Activated naive CD4-positive, alpha-beta T cell treated with anti-CD3 and anti-CD28 coated beads, Interleukin-2, amount 50 U/mL, for 24 hours (primary cell): ENCODE measurements at regions not wholly inside any gene's neighbourhood (a gene's known extent, or its start where the extent isn't known, plus 50 kb on each side); places are given as distances from the start of the nearest gene placed in this dataset.

Experiments
- H3K27ac Mint-ChIP-seq: one replicate; pipeline ENCODE4 v1.8.0; 2021; ENCODE audit warnings: mild to moderate bottlenecking, mixed read lengths
- H3K27me3 Mint-ChIP-seq: one replicate; pipeline ENCODE4 v1.8.0; 2021; ENCODE audit warnings: mixed read lengths
- H3K36me3 Mint-ChIP-seq: one replicate; pipeline ENCODE4 v1.8.0; 2021; ENCODE audit warnings: mixed read lengths
- H3K4me1 Mint-ChIP-seq: one replicate; pipeline ENCODE4 v1.8.0; 2021; ENCODE audit warnings: mixed read lengths
- H3K4me3 Mint-ChIP-seq: one replicate; pipeline ENCODE4 v1.8.0; 2021; ENCODE audit warnings: mild to moderate bottlenecking, mixed read lengths
- H3K9me3 Mint-ChIP-seq: one replicate; pipeline ENCODE4 v1.8.0; 2021; ENCODE audit warnings: mixed read lengths

DNA sequence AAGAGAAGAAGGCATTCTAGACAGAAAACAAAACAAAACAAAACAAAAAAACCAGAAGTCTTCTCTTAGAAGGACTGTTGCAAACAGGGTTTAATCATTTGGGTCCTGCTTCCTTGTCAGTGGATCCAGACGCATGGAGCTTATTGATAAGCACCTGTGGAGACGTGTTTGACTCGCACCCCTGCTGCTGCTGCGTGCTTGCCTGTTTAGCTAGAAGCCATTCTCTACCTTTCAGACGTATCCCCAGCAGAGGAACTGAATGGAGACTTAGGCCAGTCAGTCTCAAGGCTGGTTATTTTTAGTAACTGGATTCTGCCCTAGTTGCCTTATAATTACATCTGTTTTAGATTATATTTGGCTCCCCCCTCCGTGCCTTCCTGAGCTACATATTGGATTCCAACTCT lies 186.1 kb upstream of the EEA1 start:
- Mint-ChIP-seq H3K27me3 (no peaks in the 10 kb centered on the region), H3K9me3 (no peaks in the 10 kb centered on the region), H3K4me1 (no peaks in the 10 kb centered on the region), H3K36me3 (no peaks in the 10 kb centered on the region), H3K4me3 (no peak overlapping the region), H3K27ac (no peak overlapping the region)

DNA sequence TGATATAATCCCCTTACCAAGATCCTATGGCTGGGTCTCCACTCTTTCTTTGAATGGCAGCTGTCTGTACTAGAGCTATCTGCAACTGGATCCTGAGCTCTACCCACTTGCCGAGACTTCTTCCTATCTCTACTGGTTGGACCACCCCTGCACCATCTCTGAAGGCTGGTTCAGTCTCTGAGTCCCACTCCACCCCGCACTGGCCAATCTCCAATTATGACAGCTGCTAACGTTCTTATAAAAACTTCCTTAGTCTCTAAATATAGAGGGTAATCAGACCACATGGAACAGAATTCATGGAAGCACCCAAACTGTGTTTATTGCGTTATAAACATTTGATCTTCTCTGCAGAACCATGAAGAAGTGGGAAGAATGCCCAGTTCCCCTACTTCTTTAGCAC lies 186.6 kb upstream of the EEA1 start:
- Mint-ChIP-seq H3K4me1 (no peaks in the 10 kb centered on the region), H3K9me3 (no peaks in the 10 kb centered on the region), H3K27ac (no peak overlapping the region), H3K36me3 (no peaks in the 10 kb centered on the region), H3K4me3 (no peak overlapping the region), H3K27me3 (no peaks in the 10 kb centered on the region)

DNA sequence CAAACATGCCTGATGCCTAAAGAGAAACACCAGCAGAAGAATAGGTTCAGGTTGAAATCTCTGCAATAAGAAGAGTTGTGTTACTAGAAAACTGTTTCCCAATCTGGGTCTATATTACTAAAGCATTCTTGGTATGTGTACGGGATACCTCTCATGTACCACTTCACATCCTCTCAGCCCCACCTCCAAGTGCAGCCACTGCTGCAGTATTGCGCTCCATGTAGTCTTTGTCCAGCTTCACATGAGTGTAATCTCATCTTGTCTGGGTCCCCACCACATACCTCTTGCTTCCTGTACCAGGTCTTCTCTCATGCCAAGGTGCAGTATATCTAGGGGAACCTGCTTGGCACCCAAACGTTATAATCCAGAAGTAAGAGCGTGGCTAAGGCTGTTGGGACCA lies 187.5 kb upstream of the EEA1 start:
- H3K4me3 Mint-ChIP-seq, result no peak overlapping the region
- H3K36me3 Mint-ChIP-seq, result no peaks in the 10 kb centered on the region
- no peak overlapping the region for H3K27ac Mint-ChIP-seq
- H3K27me3 Mint-ChIP-seq, result no peaks in the 10 kb centered on the region
- no peaks in the 10 kb centered on the region for H3K9me3 Mint-ChIP-seq
- H3K4me1 Mint-ChIP-seq, result no peaks in the 10 kb centered on the region

DNA sequence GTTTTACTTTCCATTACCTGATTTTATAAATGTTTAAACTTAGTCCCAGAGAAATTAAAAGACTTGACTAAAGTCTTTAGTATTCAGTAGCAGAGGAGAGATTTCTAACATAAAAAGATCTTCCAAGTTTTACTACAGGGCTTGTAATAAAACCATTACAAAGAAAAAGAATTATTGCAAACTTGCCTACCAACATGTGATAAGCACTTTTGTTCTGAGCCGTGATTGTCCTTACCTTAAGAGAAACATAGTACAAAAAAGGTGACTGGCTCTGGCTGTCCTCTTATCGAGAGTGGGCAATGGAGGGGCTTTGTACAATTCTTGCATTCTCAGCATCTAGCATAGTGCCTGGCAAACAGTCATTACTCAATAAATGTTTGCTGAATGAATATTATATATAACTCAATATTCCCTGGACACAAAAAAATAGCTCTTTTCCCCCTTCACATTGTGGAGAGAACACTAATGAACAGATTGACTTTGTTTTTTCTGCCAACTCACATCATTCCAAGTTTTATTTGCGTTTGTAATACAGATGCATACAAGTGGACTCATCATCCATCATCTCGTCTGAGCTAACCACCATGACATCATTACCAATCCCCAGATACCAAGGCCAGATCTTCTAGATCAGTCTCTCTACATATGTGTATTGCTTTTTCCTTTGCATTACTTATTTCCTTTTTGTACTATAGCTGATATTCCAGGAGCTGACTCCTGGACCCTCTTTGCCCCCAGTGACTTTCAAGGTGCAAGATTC lies 192.8 kb upstream of the EEA1 start:
- Mint-ChIP-seq H3K9me3 (no peaks in the 10 kb centered on the region), H3K27me3 (no peaks in the 10 kb centered on the region), H3K4me1 (no peaks in the 10 kb centered on the region), H3K27ac (no peak overlapping the region), H3K4me3 (no peak overlapping the region), H3K36me3 (no peaks in the 10 kb centered on the region)

DNA sequence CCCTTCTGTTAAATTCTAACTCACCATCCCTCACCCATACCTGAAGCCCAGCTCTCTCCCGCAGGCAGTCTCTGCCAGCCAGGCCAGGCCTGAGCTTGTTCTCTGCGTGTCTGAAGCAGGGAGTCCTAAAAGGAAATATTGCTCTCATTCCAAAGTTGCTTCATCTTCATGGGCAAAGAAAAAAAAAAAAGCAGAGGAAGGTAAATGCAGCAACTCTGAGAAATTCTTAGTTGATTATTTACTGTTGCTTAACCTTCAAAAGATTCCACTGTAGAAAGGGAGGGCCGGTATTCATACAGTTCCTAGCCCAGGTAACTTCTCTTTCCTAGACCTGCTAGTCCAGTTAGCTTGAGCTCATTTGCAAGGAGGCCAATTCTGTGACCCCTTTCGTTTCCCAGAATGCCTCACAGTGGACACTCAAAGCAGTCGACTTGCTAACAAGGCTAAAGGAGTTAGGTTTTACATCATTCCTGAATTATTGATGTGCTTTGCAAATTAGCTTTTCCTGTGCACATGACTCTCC lies 193.5 kb upstream of the EEA1 start:
- Mint-ChIP-seq H3K27me3 (no peaks in the 10 kb centered on the region), H3K4me3 (no peak overlapping the region), H3K36me3 (no peaks in the 10 kb centered on the region), H3K9me3 (no peaks in the 10 kb centered on the region), H3K4me1 (no peaks in the 10 kb centered on the region), H3K27ac (no peak overlapping the region)

DNA sequence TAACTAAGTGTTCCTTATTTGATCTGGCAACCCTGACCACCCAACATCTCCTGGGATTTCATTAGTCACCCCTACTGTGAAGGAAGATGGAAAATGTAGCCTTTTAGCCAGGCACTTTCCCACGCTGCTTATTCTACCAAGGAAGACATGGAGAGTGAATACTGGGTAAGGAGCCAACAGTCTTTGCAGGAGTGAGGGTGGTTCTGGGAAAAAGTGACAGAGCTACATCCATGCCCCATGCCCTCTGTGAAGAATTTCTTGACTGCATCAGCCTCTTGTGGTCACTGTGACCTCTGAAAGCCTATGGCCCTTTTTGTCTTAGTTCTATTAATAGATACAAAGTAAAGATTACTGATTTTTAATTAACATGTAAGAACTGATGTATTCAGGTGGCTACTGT lies 196.0 kb upstream of the EEA1 start:
- no peak overlapping the region for H3K4me3 Mint-ChIP-seq
- no peaks in the 10 kb centered on the region for H3K4me1 Mint-ChIP-seq
- H3K27ac Mint-ChIP-seq, result no peak overlapping the region
- H3K9me3 Mint-ChIP-seq, result no peaks in the 10 kb centered on the region
- no peaks in the 10 kb centered on the region for H3K27me3 Mint-ChIP-seq
- no peaks in the 10 kb centered on the region for H3K36me3 Mint-ChIP-seq

DNA sequence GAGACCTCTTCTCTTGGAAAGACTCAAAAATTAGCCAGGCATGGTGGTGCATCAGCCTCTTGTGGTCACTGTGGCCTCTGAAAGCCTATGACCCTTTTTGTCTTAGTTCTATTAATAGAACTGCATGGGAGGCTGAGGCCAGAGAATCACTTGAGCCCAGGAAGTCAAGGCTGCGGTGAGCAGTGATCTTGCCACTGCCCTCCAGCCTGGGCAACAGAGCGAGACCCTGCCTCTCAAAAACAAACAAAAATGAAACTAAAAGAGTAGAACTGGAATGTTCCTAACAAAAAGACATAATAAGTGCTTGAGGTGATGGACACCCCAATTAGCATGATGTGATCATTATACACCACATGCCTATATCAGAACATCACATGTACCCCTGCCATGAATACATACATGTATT lies 197.0 kb upstream of the EEA1 start:
- H3K4me3 Mint-ChIP-seq, result no peak overlapping the region
- no peak overlapping the region for H3K27ac Mint-ChIP-seq
- H3K36me3 Mint-ChIP-seq, result no peaks in the 10 kb centered on the region
- H3K9me3 Mint-ChIP-seq, result no peaks in the 10 kb centered on the region
- no peaks in the 10 kb centered on the region for H3K4me1 Mint-ChIP-seq
- H3K27me3 Mint-ChIP-seq, result peaks cover 1% of the 10 kb centered on the region

DNA sequence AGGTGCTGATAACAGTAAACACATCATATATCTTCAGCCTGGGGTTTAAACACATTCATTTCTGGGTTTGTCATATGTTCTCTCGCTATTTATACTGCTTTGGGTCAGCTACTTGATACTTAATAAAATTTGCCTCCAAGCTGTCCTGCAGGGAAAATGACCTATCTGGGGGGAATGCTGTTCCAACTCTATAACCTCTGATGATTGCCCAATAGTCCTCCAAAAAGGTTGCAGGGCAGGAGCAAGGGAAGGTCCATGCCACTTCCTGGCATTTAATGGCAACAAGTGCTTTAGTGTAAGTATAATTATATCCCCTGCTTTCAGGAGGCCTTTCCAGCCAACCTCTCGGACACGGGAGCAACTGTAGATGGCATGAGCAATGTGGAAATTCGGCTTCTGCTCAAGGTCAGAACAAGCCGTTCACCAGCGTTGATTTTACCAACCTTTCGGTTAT lies 198.0 kb upstream of the EEA1 start:
- Mint-ChIP-seq H3K27ac (no peak overlapping the region), H3K4me1 (no peaks in the 10 kb centered on the region), H3K36me3 (no peaks in the 10 kb centered on the region), H3K27me3 (peaks cover 1% of the 10 kb centered on the region), H3K4me3 (no peak overlapping the region), H3K9me3 (no peaks in the 10 kb centered on the region)

DNA sequence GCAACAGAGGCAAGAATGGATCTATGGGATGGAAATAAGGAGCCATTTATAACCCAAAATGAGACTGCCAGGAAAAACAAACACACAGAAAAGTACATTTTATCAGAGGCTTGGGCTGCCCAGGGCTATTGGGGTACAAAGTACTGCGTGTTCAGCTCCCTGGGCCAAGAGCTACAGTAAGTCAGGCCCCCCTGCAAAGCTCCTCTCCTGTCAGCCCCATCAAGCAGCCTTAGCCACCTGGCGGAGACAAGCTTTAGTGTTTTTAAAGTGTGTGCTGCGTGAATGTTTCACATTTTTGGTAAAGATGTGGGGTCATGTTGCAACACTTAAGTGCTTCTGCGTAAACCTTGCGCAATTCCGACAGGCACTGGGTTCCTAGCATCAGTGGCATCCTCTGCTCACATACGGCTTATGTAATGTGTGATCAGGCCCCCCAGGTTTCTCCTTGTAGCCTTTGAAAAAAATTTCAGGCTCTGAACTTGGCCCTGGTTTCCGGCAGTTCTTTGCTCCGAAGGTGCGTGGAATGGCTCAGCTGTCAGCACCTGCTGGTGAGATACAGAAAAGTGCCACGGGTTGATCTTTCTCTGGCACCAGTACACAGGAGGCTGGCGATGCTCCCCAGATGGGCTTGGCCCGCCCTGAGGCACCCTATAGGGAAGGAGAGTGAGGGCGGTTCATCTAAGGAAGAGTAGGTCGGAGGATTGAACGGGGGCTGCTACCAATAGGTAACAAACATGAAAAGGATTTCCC lies 198.7 kb upstream of the EEA1 start:
- peaks cover 1% of the 10 kb centered on the region for H3K27me3 Mint-ChIP-seq

DNA sequence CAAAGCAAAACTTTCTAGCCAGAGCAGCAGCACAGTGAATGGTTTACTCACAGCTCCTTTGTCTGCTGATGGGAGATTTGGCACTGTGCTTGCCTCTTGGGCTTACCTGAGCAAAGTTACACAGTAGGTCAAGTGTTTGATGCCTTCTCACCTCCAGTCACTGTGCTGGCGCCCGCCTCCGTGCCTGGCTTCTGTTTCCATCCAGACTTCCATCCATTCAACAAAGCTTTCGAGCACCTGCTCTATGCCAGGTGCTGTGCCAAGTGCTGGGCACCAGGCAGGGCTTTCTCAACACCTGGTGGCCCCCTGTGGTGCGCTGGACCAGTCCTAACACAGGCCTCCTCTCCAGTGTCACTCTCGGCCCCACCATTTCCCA lies 199.2 kb upstream of the EEA1 start:
- Mint-ChIP-seq H3K27me3 (peaks cover 1% of the 10 kb centered on the region), H3K4me3 (no peak overlapping the region), H3K27ac (no peak overlapping the region), H3K36me3 (no peaks in the 10 kb centered on the region), H3K9me3 (no peaks in the 10 kb centered on the region), H3K4me1 (no peaks in the 10 kb centered on the region)

More for the DNA sequence above, 198.7 kb upstream of the EEA1 start:
- no peaks in the 10 kb centered on the region for H3K4me1 Mint-ChIP-seq
- no peak overlapping the region for H3K4me3 Mint-ChIP-seq
- H3K36me3 Mint-ChIP-seq, result no peaks in the 10 kb centered on the region
- no peaks in the 10 kb centered on the region for H3K9me3 Mint-ChIP-seq
- no peak overlapping the region for H3K27ac Mint-ChIP-seq

DNA sequence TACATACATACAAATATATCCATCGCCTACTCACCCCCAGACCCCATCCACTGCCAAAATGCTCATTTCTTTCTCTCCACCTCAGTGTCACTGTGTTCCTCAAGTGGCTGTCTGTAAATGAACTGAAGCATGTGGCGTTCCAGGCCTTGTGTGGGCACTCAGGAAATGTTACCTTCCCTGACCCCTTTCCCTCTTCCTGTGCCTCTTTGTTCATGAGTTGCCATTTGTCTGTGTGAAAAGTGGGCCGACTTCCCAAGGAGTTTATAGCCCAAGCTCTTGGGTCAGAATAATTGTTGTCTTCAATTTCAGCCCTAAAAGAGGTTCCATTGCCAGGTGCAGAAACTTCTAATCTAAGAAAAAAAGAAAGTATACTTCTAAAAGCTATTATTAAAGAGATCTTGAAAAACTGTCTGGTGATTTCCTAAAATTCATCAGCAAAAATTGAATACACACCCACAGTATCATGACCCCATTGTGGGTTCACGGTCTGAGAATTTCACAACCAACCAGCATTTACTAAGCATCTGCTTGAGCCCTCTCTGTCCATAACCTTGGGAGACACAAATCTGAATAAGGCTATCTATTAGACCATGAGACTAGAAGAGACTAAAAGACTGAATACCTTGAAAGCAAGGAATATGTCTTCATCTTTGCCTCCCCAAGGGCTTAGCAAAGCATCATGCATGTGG lies 201.4 kb upstream of the EEA1 start:
- Mint-ChIP-seq H3K27ac (no peak overlapping the region), H3K36me3 (no peaks in the 10 kb centered on the region), H3K4me1 (peaks cover 7% of the 10 kb centered on the region), H3K9me3 (no peaks in the 10 kb centered on the region), H3K4me3 (no peak overlapping the region), H3K27me3 (peaks cover 1% of the 10 kb centered on the region)

DNA sequence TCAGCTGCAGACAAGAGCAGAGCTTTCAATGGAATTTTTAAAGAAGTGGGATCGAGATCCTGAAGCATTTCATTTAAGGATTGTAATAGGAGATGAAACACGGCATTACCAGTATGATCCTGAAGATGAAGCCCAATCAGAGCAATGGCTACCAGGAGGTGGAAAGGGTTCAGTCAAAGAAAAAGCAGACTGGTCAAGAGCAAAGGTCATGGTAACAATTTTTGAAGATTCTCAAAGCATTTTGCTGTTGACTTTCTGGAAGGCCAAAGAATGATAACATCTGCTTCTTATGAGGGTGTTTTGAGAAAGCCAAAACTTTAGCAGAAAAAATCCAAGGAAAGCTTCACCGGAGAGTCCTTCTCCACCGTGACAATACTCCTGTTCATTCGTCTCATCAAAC lies 204.3 kb upstream of the EEA1 start:
- H3K27me3 Mint-ChIP-seq, result peaks cover 1% of the 10 kb centered on the region
- H3K4me3 Mint-ChIP-seq, result no peak overlapping the region
- H3K4me1 Mint-ChIP-seq, result peaks cover 15% of the 10 kb centered on the region
- H3K9me3 Mint-ChIP-seq, result no peaks in the 10 kb centered on the region
- no peak overlapping the region for H3K27ac Mint-ChIP-seq
- H3K36me3 Mint-ChIP-seq, result no peaks in the 10 kb centered on the region

DNA sequence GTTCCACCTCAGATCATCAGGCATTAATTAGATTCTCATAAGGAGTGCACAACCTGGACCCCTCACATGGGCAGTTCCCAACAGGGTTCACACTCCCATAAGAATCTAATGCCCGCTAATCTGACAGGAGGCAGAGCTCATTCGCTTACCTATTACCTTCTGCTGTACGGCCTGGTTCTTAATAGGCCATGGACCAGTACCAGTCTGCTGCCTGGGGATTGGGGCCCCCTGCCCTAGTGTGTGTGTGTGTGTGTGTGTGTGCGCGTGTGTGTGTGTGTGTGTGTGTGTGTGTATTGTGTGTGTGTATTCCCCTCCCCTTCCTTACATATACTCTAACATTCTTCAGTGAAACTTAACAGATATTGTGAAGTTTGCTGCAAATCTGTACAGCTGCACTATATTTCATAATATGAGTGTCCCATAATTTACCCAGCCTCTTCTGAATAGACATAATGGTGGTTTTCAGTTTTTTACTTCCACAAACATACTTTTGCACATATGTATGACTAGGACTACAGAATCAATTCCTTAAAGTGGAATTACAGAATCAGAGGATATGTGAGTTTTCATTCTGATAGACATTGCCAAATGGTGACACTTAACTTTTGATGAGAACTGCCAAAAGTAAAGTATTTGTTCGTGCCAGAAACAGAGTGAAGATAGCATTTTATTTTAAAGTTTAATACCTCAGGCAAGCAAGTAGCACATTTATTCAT lies 205.2 kb upstream of the EEA1 start:
- H3K4me1 Mint-ChIP-seq, result peaks cover 15% of the 10 kb centered on the region
- peaks cover 1% of the 10 kb centered on the region for H3K27me3 Mint-ChIP-seq
- no peak overlapping the region for H3K4me3 Mint-ChIP-seq
- no peak overlapping the region for H3K27ac Mint-ChIP-seq
- no peaks in the 10 kb centered on the region for H3K36me3 Mint-ChIP-seq
- no peaks in the 10 kb centered on the region for H3K9me3 Mint-ChIP-seq

DNA sequence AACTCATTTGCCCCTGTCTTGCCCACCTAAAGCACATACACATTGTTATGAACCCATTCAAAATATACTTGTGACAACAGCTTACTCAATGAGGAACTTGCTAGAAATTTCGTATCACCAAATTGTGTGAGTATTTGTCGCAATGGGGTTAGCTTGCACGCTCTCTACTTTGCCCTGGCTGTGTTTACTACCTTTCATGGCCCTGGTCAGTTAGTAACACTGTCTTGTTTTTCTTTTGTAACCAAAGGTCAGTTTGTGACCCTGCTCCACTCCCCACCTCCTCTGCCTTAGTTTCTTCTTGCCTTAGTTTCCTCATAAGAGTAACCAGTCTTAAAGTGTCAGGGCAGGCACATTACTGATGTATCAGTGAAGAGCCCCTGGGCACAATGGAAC lies 205.8 kb upstream of the EEA1 start:
- Mint-ChIP-seq H3K4me3 (no peak overlapping the region), H3K36me3 (no peaks in the 10 kb centered on the region), H3K27ac (no peak overlapping the region), H3K27me3 (peaks cover 1% of the 10 kb centered on the region), H3K4me1 (peaks cover 15% of the 10 kb centered on the region), H3K9me3 (no peaks in the 10 kb centered on the region)
